Tibial artery (tissue), 4 donors: ENCODE measurements at regions not wholly inside any gene's neighbourhood (a gene's known extent, or its start where the extent isn't known, plus 50 kb on each side); places are given as distances from the start of the nearest gene placed in this dataset.

Experiments used
- DNase-seq, 2 donors: peaks; one replicate each; pipeline ENCODE4 v3.0.0-alpha.2; 2019
- H3K27ac ChIP-seq, 2 donors: fragments of 200-600 bp; sonication (generic) in 1 of 2; 1 replicate in 1 of 2; 2 replicates in 1 of 2; pipeline ENCODE4 v1.5.1; 2018 to 2019; ENCODE audit warnings: mild to moderate bottlenecking in 1 of 2
- H3K27me3 ChIP-seq, 2 donors: fragments of 200-600 bp; sonication (generic) in 1 of 2; one replicate each; pipeline versions ENCODE4 v1.5.1 to v1.6.0; 2016 to 2019
- H3K36me3 ChIP-seq, 3 donors: fragments of 200-600 bp; sonication (generic) in 2 of 3; one replicate each; pipeline ENCODE4 v1.5.1; 2016 to 2019; ENCODE audit warnings: mild to moderate bottlenecking in 2 of 3
- H3K4me1 ChIP-seq, 4 donors: fragments of 200-600 bp; sonication (generic) in 2 of 4; 1 replicate in 3 of 4; 2 replicates in 1 of 4; pipeline ENCODE4 v1.5.1; 2016 to 2019
- H3K4me3 ChIP-seq, 2 donors: fragments of 200-600 bp; sonication (generic) in 1 of 2; 1 replicate in 1 of 2; 2 replicates in 1 of 2; pipeline ENCODE4 v1.5.1; 2018 to 2019; ENCODE audit warnings: mild to moderate bottlenecking in 2 of 2
- H3K9me3 ChIP-seq, 3 donors: fragments of 200-600 bp; sonication (generic) in 1 of 3; one replicate each; pipeline ENCODE4 v1.5.1; 2016 to 2019
- intact Hi-C: fragments of 100-400 bp; cut with DNase I; formaldehyde crosslinking; loops from one replicate; pipeline ENCODE4 v1.15.0; 2023; ENCODE audit warnings: low total_unique reads
- TF ChIP-seq, protein P1 (sequence below), 2 experiments: fragments of 200-600 bp in 1 of 2; fragments of 450-650 bp in 1 of 2; IDR thresholded peaks; one replicate each; pipeline ENCODE4 v1.5.1; 2017 to 2019; ENCODE audit warnings: antibody characterized with exemption in 2 of 2, mild to moderate bottlenecking in 1 of 2, moderate library complexity in 1 of 2

DNA sequence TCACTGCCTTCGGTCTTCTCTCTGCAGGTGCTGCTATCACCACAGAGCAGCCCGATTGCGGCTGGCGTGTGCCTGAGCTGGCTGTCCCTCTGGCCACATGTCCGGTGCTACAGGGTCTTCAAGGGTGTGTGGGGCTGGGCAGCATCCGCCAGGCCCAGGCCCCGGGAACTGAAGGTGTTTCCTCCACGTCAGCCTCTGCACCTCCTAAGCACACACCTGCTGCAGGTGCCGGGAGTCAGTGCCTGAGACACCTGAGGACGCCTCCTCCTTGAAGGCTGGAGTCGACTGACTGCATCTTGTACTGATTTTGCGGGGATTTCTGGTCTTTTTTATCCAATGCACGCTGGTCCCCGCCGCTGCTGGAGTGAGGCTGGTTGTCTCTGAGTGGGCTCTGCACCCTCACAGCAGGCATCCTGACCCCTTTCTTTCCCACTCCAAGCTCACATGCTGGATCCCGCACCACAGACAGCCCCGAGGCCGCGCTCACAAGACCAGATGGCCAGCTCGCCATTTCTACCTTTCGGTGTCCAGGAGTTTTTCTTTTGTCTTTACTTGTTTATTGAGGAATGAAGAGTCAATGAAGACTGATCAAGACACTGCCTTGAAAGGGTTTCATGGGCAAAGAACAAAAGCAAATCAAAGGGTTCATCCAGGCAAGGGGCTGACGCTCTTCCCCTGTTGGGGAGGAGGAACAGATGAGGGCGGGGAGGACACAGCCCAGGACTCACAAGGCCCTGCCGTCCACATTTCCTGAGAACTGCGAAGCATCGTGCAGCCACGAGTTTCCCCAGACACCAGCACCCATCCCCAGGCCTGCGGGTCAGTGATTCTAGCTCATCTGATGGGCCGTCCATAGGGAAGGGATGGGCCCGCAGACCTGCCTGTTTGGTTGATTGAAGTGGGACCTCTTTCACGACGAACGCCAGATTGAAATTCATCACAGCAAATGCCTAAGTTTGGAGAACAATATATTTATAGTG lies 203.8 kb upstream of the SOX1 start:
- Histone ChIP-seq H3K27ac (no peak overlapping the region), H3K9me3 (peaks cover 0 to 6% (median 3%) of the 10 kb centered on the region in 3 donors), H3K4me3 (no peak overlapping the region), H3K4me1 (no peaks in the 10 kb centered on the region), H3K27me3 (no peaks in the 10 kb centered on the region), H3K36me3 (no peaks in the 10 kb centered on the region)
- intact Hi-C loops, result no loop called here
- DNase-seq, result peak in 1 of 2 donors; percentile 55
- TF ChIP-seq, protein P1, sequence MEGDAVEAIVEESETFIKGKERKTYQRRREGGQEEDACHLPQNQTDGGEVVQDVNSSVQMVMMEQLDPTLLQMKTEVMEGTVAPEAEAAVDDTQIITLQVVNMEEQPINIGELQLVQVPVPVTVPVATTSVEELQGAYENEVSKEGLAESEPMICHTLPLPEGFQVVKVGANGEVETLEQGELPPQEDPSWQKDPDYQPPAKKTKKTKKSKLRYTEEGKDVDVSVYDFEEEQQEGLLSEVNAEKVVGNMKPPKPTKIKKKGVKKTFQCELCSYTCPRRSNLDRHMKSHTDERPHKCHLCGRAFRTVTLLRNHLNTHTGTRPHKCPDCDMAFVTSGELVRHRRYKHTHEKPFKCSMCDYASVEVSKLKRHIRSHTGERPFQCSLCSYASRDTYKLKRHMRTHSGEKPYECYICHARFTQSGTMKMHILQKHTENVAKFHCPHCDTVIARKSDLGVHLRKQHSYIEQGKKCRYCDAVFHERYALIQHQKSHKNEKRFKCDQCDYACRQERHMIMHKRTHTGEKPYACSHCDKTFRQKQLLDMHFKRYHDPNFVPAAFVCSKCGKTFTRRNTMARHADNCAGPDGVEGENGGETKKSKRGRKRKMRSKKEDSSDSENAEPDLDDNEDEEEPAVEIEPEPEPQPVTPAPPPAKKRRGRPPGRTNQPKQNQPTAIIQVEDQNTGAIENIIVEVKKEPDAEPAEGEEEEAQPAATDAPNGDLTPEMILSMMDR (IDR thresholded peaks at IDR 0.05), result no peak

GRCh38 chr13:111864566-111864965 lies 202.4 kb upstream of the SOX1 start:
- intact Hi-C loops, result loop anchor here (1.0 kb wide), 1 partner anchor 26 kb away; no protein-coding TSS in a partner anchor
- H3K4me1 ChIP-seq, result no peaks in the 10 kb centered on the region
- DNase-seq, result peak in 1 of 2 donors; percentile 54
- H3K27ac ChIP-seq, result no peak overlapping the region
- no peaks in the 10 kb centered on the region for H3K36me3 ChIP-seq
- H3K4me3 ChIP-seq, result no peak overlapping the region
- peaks cover 0 to 6% (median 3%) of the 10 kb centered on the region in 3 donors for H3K9me3 ChIP-seq
- TF ChIP-seq, protein P1 (IDR thresholded peaks at IDR 0.05), result no peak
- no peaks in the 10 kb centered on the region for H3K27me3 ChIP-seq

DNA sequence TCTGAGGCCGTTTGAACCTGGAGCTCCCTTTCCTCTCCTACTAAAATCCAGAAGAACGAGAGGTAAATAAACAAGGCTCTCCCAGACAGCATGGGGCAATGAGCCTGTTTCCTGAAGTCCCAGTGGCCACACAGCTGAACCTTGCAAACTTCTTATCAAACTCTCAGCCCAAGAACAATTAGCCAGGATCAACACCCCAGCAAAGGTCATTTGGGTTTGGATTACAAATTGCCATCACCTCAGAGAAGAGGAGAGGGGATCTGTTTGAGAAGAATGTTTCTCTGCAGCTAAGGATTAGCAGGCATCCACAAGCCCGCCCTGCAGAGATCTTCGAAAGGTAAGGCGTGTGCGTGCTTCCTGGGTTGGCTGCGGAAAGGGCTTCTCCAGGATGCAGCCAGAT lies 201.9 kb upstream of the SOX1 start:
- no peaks in the 10 kb centered on the region for H3K4me1 ChIP-seq
- no peaks in the 10 kb centered on the region for H3K27me3 ChIP-seq
- peaks cover 0 to 6% (median 3%) of the 10 kb centered on the region in 3 donors for H3K9me3 ChIP-seq
- H3K27ac ChIP-seq, result no peak overlapping the region
- no peaks in the 10 kb centered on the region for H3K36me3 ChIP-seq
- peak in 1 of 2 donors; percentile 47 for DNase-seq
- TF ChIP-seq, protein P1 (IDR thresholded peaks at IDR 0.05), result no peak
- no peak overlapping the region for H3K4me3 ChIP-seq
- intact Hi-C loops, result no loop called here

DNA sequence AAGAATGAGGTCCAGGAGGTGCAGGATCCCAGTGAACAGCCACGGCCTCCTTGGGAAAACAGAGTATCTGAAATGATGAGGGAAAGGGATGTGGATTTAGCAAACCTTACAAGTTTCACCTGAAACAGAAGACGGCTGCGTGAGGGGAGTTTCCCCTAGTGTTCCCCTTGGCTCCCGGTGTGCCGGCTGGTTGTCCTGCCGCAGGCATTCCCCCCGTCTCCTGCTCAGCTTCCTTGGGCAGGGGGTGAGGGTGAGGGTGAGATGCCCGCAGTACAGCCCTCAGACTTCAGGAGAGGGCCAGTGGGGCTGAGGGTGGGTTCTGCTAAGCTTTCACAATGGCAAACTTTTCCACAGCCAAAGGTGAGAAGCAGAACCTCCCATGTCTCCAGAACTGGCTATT lies 201.1 kb upstream of the SOX1 start:
- no peak for DNase-seq
- H3K4me1 ChIP-seq, result no peaks in the 10 kb centered on the region
- intact Hi-C loops, result no loop called here
- H3K9me3 ChIP-seq, result peaks cover 0 to 3% (median 0%) of the 10 kb centered on the region in 3 donors
- TF ChIP-seq, protein P1 (IDR thresholded peaks at IDR 0.05), result no peak
- H3K27ac ChIP-seq, result no peak overlapping the region
- no peaks in the 10 kb centered on the region for H3K36me3 ChIP-seq
- no peaks in the 10 kb centered on the region for H3K27me3 ChIP-seq
- H3K4me3 ChIP-seq, result no peak overlapping the region

- Histone ChIP-seq H3K27ac (no peak overlapping the region), H3K4me1 (no peaks in the 10 kb centered on the region), H3K4me3 (no peak overlapping the region), H3K27me3 (no peaks in the 10 kb centered on the region), H3K36me3 (no peaks in the 10 kb centered on the region), H3K9me3 (no peaks in the 10 kb centered on the region)
- no peak for DNase-seq
- intact Hi-C loops, result no loop called here
- TF ChIP-seq, protein P1 (IDR thresholded peaks at IDR 0.05), result no peak
These were observed 200.2 kb upstream of the SOX1 start for GRCh38 chr13:111866731-111867245.
